SK-N-MC (cell line): ENCODE measurements at regions not wholly inside any gene's neighbourhood (a gene's known extent, or its start where the extent isn't known, plus 50 kb on each side); places are given as distances from the start of the nearest gene placed in this dataset.

Source experiments
- EZH2 ChIP-seq: fragments of 200-600 bp; sonication (generic); IDR thresholded peaks from one replicate; pipeline ENCODE4 v1.6.1; 2017; ENCODE audit warnings: antibody characterized with exemption
- FOXP2 ChIP-seq: optimal IDR thresholded peaks from 2 replicates; pipeline ENCODE3; 2011; ENCODE audit warnings: mild to moderate bottlenecking, moderate library complexity; ENCODE audit not compliant: insufficient read depth; ENCODE audit errors: extremely low read length, control extremely low read depth
- POLR2AphosphoS5 ChIP-seq: IDR thresholded peaks from 2 replicates; pipeline ENCODE4 v1.6.1; 2012; ENCODE audit warnings: mild to moderate bottlenecking, low read depth, low read length, borderline replicate concordance

- no peak for TF ChIP-seq POLR2AphosphoS5
- no peak for TF ChIP-seq EZH2
- TF ChIP-seq FOXP2: no peak
Measured at GRCh38 chr10:129033340-129033739, 433.7 kb upstream of the MGMT start.
